ENCODE measurements at regions not wholly inside any gene's neighbourhood (a gene's known extent, or its start where the extent isn't known, plus 50 kb on each side); places are given as distances from the start of the nearest gene placed in this dataset.

GRCh38 chr6:125471667-125472066 is 169.9 kb upstream of the HDDC2 start:
- TF ChIP-seq CTCF (conservative IDR thresholded peaks at IDR 0.05; ENCODE audit: low read depth, low read length) (no peak), EZH2 (IDR thresholded peaks at IDR 0.05; ENCODE audit: borderline replicate concordance, low read depth, low read length, poor library complexity, severe bottlenecking) (no peak)
